Thyroid gland (tissue), 4 donors: ENCODE measurements at regions not wholly inside any gene's neighbourhood (a gene's known extent, or its start where the extent isn't known, plus 50 kb on each side); places are given as distances from the start of the nearest gene placed in this dataset.

Source experiments
- DNase-seq, 2 donors: peaks; one replicate each; pipeline ENCODE4 v3.0.0-alpha.2; 2019
- H3K27ac ChIP-seq, 3 donors: fragments of 200-600 bp; sonication (generic); 1 replicate in 2 of 3; 2 replicates in 1 of 3; pipeline ENCODE4 v1.5.1; 2016 to 2019; ENCODE audit warnings: mild to moderate bottlenecking in 1 of 3, moderate library complexity in 1 of 3
- H3K27me3 ChIP-seq: fragments of 200-600 bp; sonication (generic); one replicate; pipeline ENCODE4 v1.5.1; 2019
- H3K36me3 ChIP-seq, 2 donors: fragments of 200-600 bp; sonication (generic); one replicate each; pipeline ENCODE4 v1.5.1; 2016 to 2019
- H3K4me1 ChIP-seq, 2 donors: fragments of 200-600 bp; sonication (generic); one replicate each; pipeline ENCODE4 v1.5.1; 2017 to 2019
- H3K4me3 ChIP-seq, 3 donors: fragments of 200-600 bp; sonication (generic); replicated peaks in 1 of 3; 1 replicate in 2 of 3; 2 replicates in 1 of 3; pipeline ENCODE4 v1.5.1; 2016; ENCODE audit warnings: mild to moderate bottlenecking in 1 of 3
- H3K9me3 ChIP-seq: fragments of 200-600 bp; sonication (generic); one replicate; pipeline ENCODE4 v1.5.1; 2017
- CTCF ChIP-seq, 6 experiments: fragments of 200-600 bp in 3 of 6; fragments of 450-650 bp in 3 of 6; sonication (generic) in 3 of 6; IDR thresholded peaks; one replicate each; pipeline ENCODE4 v1.5.1; 2016 to 2019; ENCODE audit warnings: antibody characterized with exemption in 6 of 6, mild to moderate bottlenecking in 2 of 6, inconsistent platforms in 1 of 6, moderate library complexity in 1 of 6
- POLR2A ChIP-seq, 2 donors: fragments of 450-650 bp; IDR thresholded peaks; one replicate each; pipeline ENCODE4 v1.6.1; 2017; ENCODE audit warnings: antibody characterized with exemption in 2 of 2, mild to moderate bottlenecking in 2 of 2, moderate library complexity in 1 of 2
- WGBS, 2 donors: methylation state at CpG; one replicate each; pipeline ENCODE4 v1.1.5; 2017; 5-methylcytosine and 5-hydroxymethylcytosine counted together
- intact Hi-C: fragments of 100-400 bp; cut with DNase I; formaldehyde crosslinking; loops from one replicate; pipeline ENCODE4 v1.15.1; 2023

GRCh38 chr9:1870915-1871314, 144.2 kb upstream of the SMARCA2 start:
- intact Hi-C loops, result no loop called here
- Histone ChIP-seq H3K4me1 (no peaks in the 10 kb centered on the region), H3K4me3 (no peak overlapping the region), H3K36me3 (no peaks in the 10 kb centered on the region), H3K9me3 (no peaks in the 10 kb centered on the region), H3K27me3 (no peaks in the 10 kb centered on the region), H3K27ac (no peak overlapping the region)
- no peak for DNase-seq
- no peak for TF ChIP-seq CTCF (IDR thresholded peaks at IDR 0.05)
- no peak for TF ChIP-seq POLR2A (IDR thresholded peaks at IDR 0.05)
- WGBS, 2 donors, result 80 to 83% methylated on average over 2 of the region's 2 CpGs

GRCh38 chr9:1871626-1872419, 143.3 kb upstream of the SMARCA2 start:
- no peaks in the 10 kb centered on the region for H3K27me3 ChIP-seq
- intact Hi-C loops, result no loop called here
- H3K4me3 ChIP-seq, result no peak overlapping the region
- H3K27ac ChIP-seq, result no peak overlapping the region
- H3K4me1 ChIP-seq, result no peaks in the 10 kb centered on the region
- DNase-seq, result no peak
- TF ChIP-seq CTCF (IDR thresholded peaks at IDR 0.05) (no peak), POLR2A (IDR thresholded peaks at IDR 0.05) (no peak)
- no peaks in the 10 kb centered on the region for H3K9me3 ChIP-seq
- H3K36me3 ChIP-seq, result no peaks in the 10 kb centered on the region
- WGBS, 2 donors, result 50 to 54% methylated on average over 8 of the region's 8 CpGs

GRCh38 chr9:1875251-1875851, 139.8 kb upstream of the SMARCA2 start:
- no peak for DNase-seq
- TF ChIP-seq POLR2A (IDR thresholded peaks at IDR 0.05) (no peak), CTCF (IDR thresholded peaks at IDR 0.05) (no peak)
- Histone ChIP-seq H3K4me3 (no peak overlapping the region), H3K27ac (no peak overlapping the region), H3K9me3 (no peaks in the 10 kb centered on the region), H3K36me3 (no peaks in the 10 kb centered on the region), H3K27me3 (no peaks in the 10 kb centered on the region), H3K4me1 (no peaks in the 10 kb centered on the region)
- 89 to 90% methylated on average over 8 of the region's 8 CpGs for WGBS, 2 donors
- intact Hi-C loops, result no loop called here

- H3K27ac ChIP-seq, result no peak overlapping the region
- WGBS, 2 donors, result 67 to 69% methylated on average over 5 of the region's 5 CpGs
- no peaks in the 10 kb centered on the region for H3K9me3 ChIP-seq
- no peaks in the 10 kb centered on the region for H3K36me3 ChIP-seq
- TF ChIP-seq CTCF (IDR thresholded peaks at IDR 0.05) (no peak), POLR2A (IDR thresholded peaks at IDR 0.05) (no peak)
- H3K4me3 ChIP-seq, result no peak overlapping the region
- no peak for DNase-seq
- no peaks in the 10 kb centered on the region for H3K27me3 ChIP-seq
- intact Hi-C loops, result no loop called here
- H3K4me1 ChIP-seq, result no peaks in the 10 kb centered on the region
Observed at GRCh38 chr9:1875921-1876448, 139.2 kb upstream of the SMARCA2 start.

- Histone ChIP-seq H3K4me1 (no peaks in the 10 kb centered on the region), H3K9me3 (no peaks in the 10 kb centered on the region), H3K27me3 (no peaks in the 10 kb centered on the region), H3K27ac (no peak overlapping the region), H3K36me3 (no peaks in the 10 kb centered on the region), H3K4me3 (no peak overlapping the region)
- DNase-seq, result no peak
- intact Hi-C loops, result no loop called here
- TF ChIP-seq CTCF (IDR thresholded peaks at IDR 0.05) (no peak), POLR2A (IDR thresholded peaks at IDR 0.05) (no peak)
- WGBS, 2 donors, result 88 to 94% methylated on average over 5 of the region's 5 CpGs
Observed at GRCh38 chr9:1876891-1877496, 138.2 kb upstream of the SMARCA2 start.
